ENCODE measurements at regions not wholly inside any gene's neighbourhood (a gene's known extent, or its start where the extent isn't known, plus 50 kb on each side); places are given as distances from the start of the nearest gene placed in this dataset.
"Not testable (repeated sequence)": the region's sequence is repeated elsewhere in the genome, so short reads cannot be mapped to it uniquely, and the experiment has no call there.

DNA sequence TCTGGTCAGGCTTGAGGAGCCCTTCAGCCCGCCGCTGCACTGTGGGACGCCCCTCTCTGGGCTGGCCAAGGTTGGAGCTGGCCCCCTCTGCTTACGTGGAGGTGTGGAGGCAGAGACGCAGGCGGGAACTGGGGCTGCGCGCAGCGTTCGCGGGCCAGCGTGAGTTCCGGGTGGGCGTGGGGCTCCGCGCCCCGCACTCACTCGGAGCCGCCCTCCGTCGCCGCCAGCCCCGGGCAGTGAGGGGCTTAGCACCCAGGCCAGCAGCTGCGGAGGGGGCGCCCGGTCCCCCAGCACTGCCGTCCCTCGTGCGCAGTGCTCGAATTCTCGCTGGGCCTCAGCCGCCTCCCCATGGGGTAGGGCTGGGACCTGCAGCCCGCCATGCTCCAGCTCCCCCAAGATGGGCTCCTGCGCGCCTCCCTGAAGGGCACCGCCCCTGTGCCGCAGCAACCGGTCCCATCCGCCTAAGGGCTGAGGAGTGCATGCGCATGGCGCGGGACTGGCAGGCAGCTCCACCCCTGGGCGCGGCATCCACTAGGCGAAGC lies 695.9 kb downstream of the EPHA7 start:
- no peak for DNase-seq

- no peak for DNase-seq
Measured at GRCh38 chr6:92719773-92720172, 699.6 kb downstream of the EPHA7 start.

GRCh38 chr6:92716638-92717037 lies 702.7 kb downstream of the EPHA7 start:
- no peak for DNase-seq

GRCh38 chr6:92715991-92716390 lies 703.4 kb downstream of the EPHA7 start:
- DNase-seq: no peak

- DNase-seq: no peak
Measured at GRCh38 chr6:92714346-92714745, 705.0 kb downstream of the EPHA7 start.

- no peak for DNase-seq
Measured at GRCh38 chr6:92710048-92710447, 709.3 kb downstream of the EPHA7 start.

DNA sequence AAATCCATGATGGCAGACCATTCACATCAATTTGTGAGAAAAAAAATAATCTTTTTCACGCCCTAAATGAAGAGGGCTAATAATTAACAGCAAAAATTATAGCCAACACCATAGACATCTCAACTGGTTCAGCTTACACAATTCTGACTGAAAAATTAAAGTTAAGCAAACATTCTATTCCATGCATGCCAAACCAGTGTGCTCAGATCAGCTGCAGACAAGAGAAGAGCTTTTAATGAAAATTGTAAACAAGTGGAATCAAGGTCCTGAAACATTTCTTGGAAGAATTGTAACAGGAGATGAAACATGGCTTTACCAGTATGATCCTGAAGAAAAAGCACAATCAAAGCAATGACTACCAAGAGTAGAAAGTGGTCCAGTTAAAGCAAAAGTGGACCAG lies 710.4 kb downstream of the EPHA7 start:
- no peak for DNase-seq

- no peak for DNase-seq
Measured at GRCh38 chr6:92708270-92708669, 711.1 kb downstream of the EPHA7 start.

DNA sequence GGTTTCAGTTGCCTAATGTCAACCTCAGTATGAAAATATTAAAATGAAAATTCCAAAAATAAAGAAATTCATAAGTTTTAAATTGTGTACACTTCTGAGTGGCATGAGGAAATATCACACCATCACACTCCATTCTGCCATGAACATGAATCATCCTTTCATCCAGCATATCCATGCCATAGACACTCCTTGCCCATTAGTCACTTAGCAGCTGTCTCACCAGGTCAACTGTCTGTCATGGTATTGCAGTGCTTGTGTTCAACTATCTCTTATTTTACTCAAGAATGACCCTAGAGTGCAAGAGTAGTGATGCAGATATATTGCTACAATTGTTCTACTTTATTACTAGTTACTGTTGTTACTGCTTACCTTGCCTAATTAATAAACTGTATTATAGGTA lies 712.4 kb downstream of the EPHA7 start:
- no peak for DNase-seq

DNA sequence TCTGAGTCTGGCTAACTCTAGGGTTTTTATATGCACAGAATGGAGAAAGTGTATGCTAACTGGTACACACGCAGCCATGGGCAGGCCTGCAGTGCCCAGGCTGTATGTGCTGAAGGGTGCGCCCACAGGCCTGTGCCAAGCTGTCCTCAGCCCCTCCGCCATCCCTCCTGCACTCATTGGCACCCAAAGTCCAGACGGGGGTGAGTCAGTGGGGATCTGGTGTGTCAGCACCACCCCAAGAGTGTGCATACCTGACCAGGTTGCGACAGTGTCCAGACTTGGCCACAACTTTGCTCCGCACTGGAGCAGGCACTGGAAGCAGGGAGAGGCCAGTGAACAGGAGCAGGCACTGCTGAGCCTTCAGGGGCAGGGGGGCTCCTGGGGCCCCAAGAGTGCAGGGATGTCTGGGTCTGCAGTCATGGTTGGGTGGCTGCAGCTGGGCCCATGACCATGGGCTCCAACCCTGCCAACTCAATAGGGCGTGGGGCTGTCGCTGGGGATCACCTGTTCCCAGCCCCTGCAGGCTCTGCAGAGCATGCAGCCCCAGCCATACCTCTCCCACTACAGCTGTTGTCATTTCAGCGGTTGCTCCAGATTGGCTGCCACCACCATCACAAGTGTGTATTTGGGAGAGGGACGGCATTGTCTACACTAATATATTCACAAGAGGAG lies 717.8 kb downstream of the EPHA7 start:
- DNase-seq: no peak

- DNase-seq: no peak
Measured at GRCh38 chr6:92700411-92700810, 718.9 kb downstream of the EPHA7 start.

DNA sequence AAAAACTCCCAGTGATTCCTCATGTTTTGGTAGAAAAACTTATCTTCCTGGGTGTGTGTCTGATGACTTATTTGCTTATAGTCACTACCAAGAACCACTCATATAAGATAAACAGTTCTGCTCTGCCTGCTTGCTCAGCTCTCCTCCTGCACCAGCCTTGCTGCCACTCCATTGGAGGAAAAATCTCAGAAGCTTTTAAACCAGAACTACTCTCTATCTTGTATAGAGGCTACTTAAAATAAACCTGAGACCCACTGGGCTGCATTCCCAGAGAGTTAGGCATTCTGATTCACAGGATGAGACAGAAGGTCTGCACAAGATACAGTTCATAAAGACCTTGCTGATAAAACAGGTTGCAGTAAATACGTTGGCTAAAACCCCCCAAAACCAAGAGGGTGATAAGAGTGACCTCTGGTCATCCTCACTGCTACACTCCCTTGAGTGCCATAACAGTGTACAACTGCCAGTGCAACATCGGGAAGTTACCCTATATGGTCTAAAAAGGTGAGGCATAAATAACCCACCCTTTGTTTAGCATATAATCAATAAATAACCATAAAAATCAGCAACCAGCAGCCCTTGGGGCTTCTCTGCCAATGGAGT lies 728.3 kb downstream of the EPHA7 start:
- no peak for DNase-seq

GRCh38 chr6:92688342-92688741 lies 731.0 kb downstream of the EPHA7 start:
- DNase-seq: no peak

DNA sequence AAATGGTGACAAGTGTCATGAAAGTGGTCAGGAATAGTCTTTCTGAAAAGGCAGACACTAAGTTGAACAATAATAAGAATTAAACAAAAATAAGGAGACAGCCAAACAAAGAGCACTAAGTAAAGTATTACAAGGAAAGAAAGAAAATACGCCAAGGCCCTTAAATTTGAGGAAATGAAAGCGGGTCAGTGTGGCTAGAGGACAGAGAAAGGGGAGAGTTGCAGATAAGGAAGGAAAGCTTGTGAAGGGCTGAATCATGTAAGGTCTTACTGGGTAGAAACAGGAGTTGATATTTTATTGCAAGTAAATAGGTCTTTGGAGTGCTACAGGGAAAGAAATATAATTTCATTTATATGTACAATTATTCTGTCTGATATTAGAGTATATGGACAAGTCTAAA lies 732.1 kb downstream of the EPHA7 start:
- DNase-seq: no peak

DNA sequence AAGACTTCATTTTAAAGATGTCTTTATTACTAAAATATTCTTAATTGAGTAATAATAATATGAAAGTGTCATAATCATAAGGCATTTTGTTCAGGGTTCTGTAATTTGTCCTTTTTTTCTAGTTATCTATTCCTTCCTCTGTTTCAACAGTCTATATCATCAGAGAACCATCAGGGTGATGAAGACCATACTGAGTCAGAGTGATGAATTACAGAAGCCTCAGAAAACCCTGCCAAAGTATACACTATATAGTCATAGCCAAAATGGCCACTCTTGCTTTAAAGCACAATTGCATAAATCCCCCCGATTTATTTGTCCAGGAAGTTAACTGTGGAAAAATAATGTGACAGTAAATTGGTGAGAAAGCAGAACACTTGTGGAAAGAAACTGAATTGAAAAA lies 735.0 kb downstream of the EPHA7 start:
- DNase-seq: no peak

DNA sequence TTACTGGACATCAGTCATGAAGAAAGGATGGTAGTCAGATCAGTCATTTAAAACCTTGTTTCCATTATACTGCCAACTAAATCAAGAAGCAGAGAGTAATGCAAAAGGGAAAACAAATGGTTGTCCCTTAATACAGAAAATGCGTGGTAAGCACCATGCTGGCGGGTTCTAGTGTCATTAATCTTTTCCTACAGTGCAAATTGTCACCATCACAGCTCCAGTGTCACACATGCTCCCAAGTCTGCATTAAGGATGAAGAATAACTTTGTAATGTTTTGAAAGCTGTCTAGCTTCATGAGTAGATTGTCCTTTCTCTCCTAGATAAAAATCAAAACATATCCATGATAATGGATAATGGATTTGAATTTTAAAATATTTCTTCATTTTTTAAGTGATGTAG lies 735.6 kb downstream of the EPHA7 start:
- DNase-seq: no peak

GRCh38 chr6:92682516-92683398 lies 736.6 kb downstream of the EPHA7 start:
- no peak for DNase-seq

GRCh38 chr6:92681401-92681800 lies 738.0 kb downstream of the EPHA7 start:
- DNase-seq: no peak

GRCh38 chr6:92671462-92671861 lies 747.9 kb downstream of the EPHA7 start:
- DNase-seq: not testable (repeated sequence)

- no peak for DNase-seq
Measured at GRCh38 chr6:92667843-92668242, 751.5 kb downstream of the EPHA7 start.

DNA sequence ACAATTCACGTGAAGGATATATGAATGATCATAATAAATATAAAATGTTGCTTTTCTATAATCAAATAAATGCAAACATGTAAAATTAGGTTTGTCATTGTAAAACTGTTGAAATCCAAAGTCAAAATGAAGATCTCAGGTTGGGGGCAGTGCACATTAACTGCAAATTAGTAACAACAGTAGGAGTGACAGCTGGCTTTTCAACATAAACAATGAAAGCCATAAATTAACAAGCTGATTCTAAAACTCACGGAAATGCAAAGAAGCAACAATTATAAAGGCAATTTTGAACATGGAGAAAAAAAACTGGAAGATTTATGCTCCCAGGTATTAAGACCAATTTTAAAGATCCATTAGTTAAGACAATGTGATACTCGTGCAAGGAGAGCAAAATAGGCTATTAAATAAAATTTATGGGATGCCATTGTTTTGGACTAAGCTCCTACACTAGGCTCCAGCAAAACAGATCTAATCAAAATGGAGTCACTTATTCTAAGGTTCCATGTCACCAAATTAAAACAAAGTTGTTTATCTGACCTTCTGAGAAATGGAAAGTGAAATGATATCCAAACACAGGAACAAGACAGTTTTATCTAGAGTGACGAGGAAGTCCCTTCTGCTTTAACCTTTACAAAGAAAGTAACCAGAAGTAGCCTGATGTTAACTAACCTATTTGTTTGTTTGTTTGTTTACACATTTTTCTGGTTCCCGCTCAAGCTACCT lies 770.8 kb downstream of the EPHA7 start:
- DNase-seq: no peak

DNA sequence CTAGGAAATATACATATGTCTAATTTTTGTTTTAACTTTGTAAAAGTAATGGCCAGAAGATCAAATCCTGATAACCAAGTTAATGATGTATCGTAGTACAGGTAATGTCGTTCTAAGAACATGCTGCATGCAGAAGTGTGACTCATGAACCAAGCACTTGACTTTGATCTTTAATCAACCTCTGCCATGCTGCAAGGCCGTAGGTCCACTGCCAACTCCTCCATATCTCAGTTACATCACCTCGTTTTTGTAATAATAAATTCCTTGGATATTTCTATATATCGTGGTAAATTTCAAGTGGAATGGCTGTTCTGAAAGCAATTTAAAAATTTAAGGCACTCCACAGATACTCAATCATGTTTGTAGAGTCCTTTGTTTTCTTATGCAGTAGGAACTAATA lies 771.7 kb downstream of the EPHA7 start:
- DNase-seq: no peak

All from anterior cingulate cortex (tissue), 58 donors.